GM20000 (cell line): ENCODE measurements at regions not wholly inside any gene's neighbourhood (a gene's known extent, or its start where the extent isn't known, plus 50 kb on each side); places are given as distances from the start of the nearest gene placed in this dataset.

ENCODE experiments used
- DNase-seq: peaks from one replicate; pipeline ENCODE4 v3.0.0; 2012; ENCODE audit warnings: low spot score
- TF ChIP-seq, protein P1 (sequence below): IDR thresholded peaks from 2 replicates; pipeline ENCODE4 v1.5.1; 2012; ENCODE audit warnings: mild to moderate bottlenecking, control low read depth; ENCODE audit errors: extremely low read depth, missing control alignments

DNA sequence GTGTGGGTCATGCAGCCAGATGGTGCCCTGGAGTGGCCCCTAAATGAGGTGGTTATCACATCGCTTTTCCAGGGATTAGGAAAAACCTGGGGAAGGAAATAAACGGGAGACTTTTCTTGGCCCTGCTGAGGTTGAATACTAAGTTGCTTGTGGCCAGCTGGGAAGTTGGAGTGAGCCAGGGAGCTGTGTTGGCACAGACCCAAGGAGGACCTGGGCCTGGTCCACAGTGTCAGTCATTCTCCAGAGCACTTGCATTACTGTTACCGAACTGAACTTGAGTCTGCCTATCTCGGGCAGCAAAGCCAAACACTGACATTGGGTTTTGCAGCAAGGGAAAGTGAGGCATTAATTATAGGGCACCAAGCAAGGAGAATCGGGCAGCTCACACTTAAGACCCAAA lies 339.0 kb downstream of the GABRB3 start:
- no peak for DNase-seq
- TF ChIP-seq, protein P1, sequence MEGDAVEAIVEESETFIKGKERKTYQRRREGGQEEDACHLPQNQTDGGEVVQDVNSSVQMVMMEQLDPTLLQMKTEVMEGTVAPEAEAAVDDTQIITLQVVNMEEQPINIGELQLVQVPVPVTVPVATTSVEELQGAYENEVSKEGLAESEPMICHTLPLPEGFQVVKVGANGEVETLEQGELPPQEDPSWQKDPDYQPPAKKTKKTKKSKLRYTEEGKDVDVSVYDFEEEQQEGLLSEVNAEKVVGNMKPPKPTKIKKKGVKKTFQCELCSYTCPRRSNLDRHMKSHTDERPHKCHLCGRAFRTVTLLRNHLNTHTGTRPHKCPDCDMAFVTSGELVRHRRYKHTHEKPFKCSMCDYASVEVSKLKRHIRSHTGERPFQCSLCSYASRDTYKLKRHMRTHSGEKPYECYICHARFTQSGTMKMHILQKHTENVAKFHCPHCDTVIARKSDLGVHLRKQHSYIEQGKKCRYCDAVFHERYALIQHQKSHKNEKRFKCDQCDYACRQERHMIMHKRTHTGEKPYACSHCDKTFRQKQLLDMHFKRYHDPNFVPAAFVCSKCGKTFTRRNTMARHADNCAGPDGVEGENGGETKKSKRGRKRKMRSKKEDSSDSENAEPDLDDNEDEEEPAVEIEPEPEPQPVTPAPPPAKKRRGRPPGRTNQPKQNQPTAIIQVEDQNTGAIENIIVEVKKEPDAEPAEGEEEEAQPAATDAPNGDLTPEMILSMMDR = no peak

DNA sequence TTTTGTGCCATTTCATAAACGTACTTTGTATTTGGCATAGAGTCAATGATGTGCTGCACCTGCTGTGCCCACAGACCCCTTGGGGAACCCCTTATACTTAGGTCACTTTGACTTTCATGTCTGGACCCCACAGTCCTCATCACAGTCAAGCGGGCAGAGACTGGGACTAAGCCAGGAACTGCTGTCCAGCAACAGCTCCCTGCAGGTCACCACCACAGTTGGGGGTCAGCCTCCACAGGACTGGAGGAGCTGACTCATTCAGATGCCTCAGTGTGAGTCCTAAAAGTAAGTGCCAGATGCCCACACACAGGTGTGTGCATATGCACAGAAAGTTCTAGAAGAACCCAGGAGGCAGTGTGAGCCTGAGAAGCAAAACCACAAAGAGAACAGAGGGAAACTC lies 339.8 kb downstream of the GABRB3 start:
- no peak for DNase-seq
- TF ChIP-seq, protein P1 = no peak

DNA sequence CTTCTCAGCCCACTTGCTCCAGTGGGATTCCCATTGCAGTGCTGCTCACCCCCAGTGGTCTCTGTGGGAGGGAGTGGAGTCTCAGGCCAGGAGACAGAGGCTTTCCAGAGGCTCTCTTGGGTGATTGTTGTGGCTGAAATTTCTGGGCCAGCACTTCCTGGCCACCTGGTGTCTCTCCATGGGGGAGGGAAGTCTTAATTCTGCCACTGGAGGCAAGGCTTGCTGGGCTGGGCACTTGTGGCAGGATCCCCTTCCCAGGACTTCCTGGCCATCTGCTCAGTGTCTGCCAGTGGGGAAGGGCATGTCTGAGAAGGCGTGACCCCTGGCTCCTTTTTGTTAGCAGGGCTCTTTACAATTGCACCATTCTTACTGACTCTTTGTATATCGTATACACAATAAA lies 351.8 kb downstream of the GABRB3 start:
- TF ChIP-seq, protein P1 = no peak
- DNase-seq = no peak

DNA sequence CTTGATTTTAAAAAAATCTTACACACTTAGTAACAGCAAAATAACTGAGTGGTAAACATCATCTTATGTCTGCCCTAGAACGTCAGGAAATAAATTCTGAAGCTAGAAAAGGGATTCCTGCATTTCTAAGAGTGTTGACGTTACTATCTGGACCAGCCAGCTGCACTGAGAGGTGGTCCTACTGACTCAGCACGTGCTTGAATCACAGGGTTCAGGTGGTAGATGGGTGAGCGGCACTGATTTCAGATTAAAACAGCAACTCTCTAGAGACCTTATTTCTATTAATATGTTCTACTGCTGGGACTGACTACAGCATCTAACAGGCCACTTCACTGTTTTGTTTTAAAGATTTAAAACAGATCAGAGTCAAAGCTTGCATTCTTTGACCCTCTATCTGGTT lies 377.2 kb downstream of the GABRB3 start:
- TF ChIP-seq, protein P1 = no peak
- no peak for DNase-seq

DNA sequence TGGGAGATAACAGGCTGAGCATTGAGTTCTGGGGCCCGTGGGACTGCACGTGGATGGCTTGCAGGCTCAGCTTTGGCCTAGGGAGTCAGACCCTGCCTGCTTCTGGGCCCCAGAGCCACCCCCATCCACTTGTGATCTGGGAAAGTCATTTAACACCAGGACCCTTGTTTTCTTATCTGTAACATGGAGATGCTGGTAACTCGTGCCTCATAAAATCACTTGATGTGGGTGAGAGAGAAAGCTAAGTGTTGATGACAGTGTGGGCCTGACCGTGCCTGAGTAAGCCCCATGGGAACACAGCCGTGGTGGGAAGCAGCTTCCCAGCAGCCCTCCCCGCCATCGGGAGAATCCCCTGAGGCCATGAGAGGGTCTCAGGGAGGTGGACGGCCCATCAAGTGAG lies 378.1 kb downstream of the GABRB3 start:
- DNase-seq = no peak
- TF ChIP-seq, protein P1 = no peak

DNA sequence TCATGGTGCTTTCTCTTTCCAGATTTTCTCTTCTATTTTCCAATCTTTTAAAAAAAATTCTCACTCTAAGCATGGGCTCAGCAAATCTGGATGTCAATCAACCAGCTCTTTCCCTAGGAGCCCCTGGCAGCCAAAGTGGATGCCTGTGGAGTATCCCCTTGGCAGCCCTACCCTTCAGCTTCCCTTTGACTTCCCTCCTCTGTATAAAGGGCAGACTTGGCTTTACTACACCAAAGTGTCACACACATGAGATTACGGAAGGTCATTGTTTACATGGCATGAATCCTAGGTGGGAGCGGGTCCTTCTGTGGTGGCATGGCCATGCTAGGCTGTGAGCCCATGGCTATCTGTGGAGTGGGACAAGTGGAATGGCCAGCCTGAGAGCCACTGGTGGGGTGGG lies 379.9 kb downstream of the GABRB3 start:
- TF ChIP-seq, protein P1 = no peak
- no peak for DNase-seq

DNA sequence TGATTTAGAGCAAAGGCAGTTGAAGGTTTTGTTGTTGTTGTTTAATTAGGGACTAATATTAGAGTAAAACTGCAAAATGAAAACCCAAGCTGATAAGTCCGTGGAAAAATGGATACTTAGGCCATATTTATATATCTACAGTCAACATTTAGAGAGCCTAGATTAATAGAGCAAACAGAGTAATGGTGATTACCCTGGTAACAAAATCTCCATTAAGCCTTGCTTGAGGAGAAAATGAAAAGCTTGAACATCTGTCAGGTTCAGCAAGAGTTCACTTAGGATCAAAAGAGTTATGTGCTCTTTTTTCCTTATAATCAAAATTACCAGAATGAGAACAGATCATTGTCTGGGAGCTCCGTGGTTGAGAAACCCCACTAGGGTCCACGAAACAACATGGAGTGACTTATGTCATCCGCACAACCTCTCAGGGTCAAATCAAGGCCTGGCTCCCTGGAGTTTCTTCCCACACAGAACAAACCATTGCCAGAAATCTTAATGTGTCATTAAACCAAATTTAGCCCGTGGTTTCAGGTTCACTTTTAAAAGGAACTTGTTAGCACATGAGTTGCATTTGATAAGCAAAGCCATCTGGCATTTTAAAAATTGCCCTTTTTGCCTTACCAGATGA lies 381.2 kb downstream of the GABRB3 start:
- TF ChIP-seq, protein P1 = no peak
- no peak for DNase-seq
